Right atrium auricular region (tissue), 2 donors: ENCODE measurements at regions not wholly inside any gene's neighbourhood (a gene's known extent, or its start where the extent isn't known, plus 50 kb on each side); places are given as distances from the start of the nearest gene placed in this dataset.
"Not testable (repeated sequence)": the region's sequence is repeated elsewhere in the genome, so short reads cannot be mapped to it uniquely, and the experiment has no call there.

Experiments used
- DNase-seq: peaks from one replicate; pipeline ENCODE4 v3.0.0-alpha.2; 2019; ENCODE audit warnings: low spot score
- H3K27ac ChIP-seq, 2 donors: fragments of 200-600 bp; sonication (generic); 1 replicate in 1 of 2; 2 replicates in 1 of 2; pipeline ENCODE4 v1.5.1; 2016 to 2019
- H3K27me3 ChIP-seq, 2 donors: fragments of 200-600 bp; sonication (generic); one replicate each; pipeline versions ENCODE4 v1.5.1 to v1.6.0; 2017 to 2019
- H3K36me3 ChIP-seq: fragments of 200-600 bp; sonication (generic); one replicate; pipeline ENCODE4 v1.5.1; 2016
- H3K4me1 ChIP-seq, 2 donors: fragments of 200-600 bp; sonication (generic); one replicate each; pipeline versions ENCODE4 v1.5.1 to v1.6.0; 2017 to 2019
- H3K4me3 ChIP-seq, 2 donors: fragments of 200-600 bp; sonication (generic); 1 replicate in 1 of 2; 2 replicates in 1 of 2; pipeline ENCODE4 v1.5.1; 2017 to 2019; ENCODE audit warnings: mild to moderate bottlenecking in 1 of 2, moderate library complexity in 1 of 2
- H3K9me3 ChIP-seq, 2 donors: fragments of 200-600 bp; sonication (generic); one replicate each; pipeline ENCODE4 v1.5.1; 2019
- CTCF ChIP-seq, 2 donors: fragments of 200-600 bp; sonication (generic); IDR thresholded peaks; one replicate each; pipeline ENCODE4 v1.5.1; 2019; ENCODE audit warnings: antibody characterized with exemption in 2 of 2

GRCh38 chr4:124450851-124451250 lies 261.7 kb downstream of the ANKRD50 start:
- Histone ChIP-seq H3K4me3 (no peak overlapping the region), H3K27ac (no peak overlapping the region), H3K27me3 (no peaks in the 10 kb centered on the region), H3K36me3 (no peaks in the 10 kb centered on the region), H3K9me3 (no peaks in the 10 kb centered on the region), H3K4me1 (no peaks in the 10 kb centered on the region)
- no peak for TF ChIP-seq CTCF (IDR thresholded peaks at IDR 0.05)
- DNase-seq, result no peak

- DNase-seq, result no peak
- Histone ChIP-seq H3K4me3 (no peak overlapping the region), H3K36me3 (no peaks in the 10 kb centered on the region), H3K27me3 (no peaks in the 10 kb centered on the region), H3K9me3 (no peaks in the 10 kb centered on the region), H3K4me1 (no peaks in the 10 kb centered on the region), H3K27ac (no peak overlapping the region)
- no peak for TF ChIP-seq CTCF (IDR thresholded peaks at IDR 0.05)
These were observed 257.7 kb downstream of the ANKRD50 start for GRCh38 chr4:124454772-124455270.

GRCh38 chr4:124455671-124456070 lies 256.9 kb downstream of the ANKRD50 start:
- TF ChIP-seq CTCF (IDR thresholded peaks at IDR 0.05), result no peak
- DNase-seq, result no peak
- no peaks in the 10 kb centered on the region for H3K4me1 ChIP-seq
- no peaks in the 10 kb centered on the region for H3K27me3 ChIP-seq
- H3K27ac ChIP-seq, result no peak overlapping the region
- H3K36me3 ChIP-seq, result no peaks in the 10 kb centered on the region
- no peak overlapping the region for H3K4me3 ChIP-seq
- H3K9me3 ChIP-seq, result peaks cover 0 to 3% of the 10 kb centered on the region in 2 donors

GRCh38 chr4:124459196-124459940 lies 253.2 kb downstream of the ANKRD50 start:
- no peak overlapping the region for H3K27ac ChIP-seq
- TF ChIP-seq CTCF (IDR thresholded peaks at IDR 0.05), result no peak
- H3K4me3 ChIP-seq, result no peak overlapping the region

GRCh38 chr4:124459941-124460310 lies 252.6 kb downstream of the ANKRD50 start:
- H3K27ac ChIP-seq, result no peak overlapping the region
- H3K27me3 ChIP-seq, result no peaks in the 10 kb centered on the region
- H3K4me1 ChIP-seq, result no peaks in the 10 kb centered on the region
- H3K9me3 ChIP-seq, result peaks cover 0 to 28% of the 10 kb centered on the region in 2 donors
- TF ChIP-seq CTCF (IDR thresholded peaks at IDR 0.05), result no peak
- H3K4me3 ChIP-seq, result no peak overlapping the region
- no peak for DNase-seq
- H3K36me3 ChIP-seq, result no peaks in the 10 kb centered on the region

More at GRCh38 chr4:124459196-124459940, 253.2 kb downstream of the ANKRD50 start:
- H3K27me3 ChIP-seq, result no peaks in the 10 kb centered on the region
- peaks cover 0 to 28% of the 10 kb centered on the region in 2 donors for H3K9me3 ChIP-seq
- no peaks in the 10 kb centered on the region for H3K4me1 ChIP-seq
- no peaks in the 10 kb centered on the region for H3K36me3 ChIP-seq
- no peak for DNase-seq

- H3K4me3 ChIP-seq, DNase-seq: not testable (repeated sequence)
- peaks cover 0 to 28% of the 10 kb centered on the region in 2 donors for H3K9me3 ChIP-seq
These were observed 250.9 kb downstream of the ANKRD50 start for GRCh38 chr4:124461592-124461991.

More at GRCh38 chr4:124461592-124461991, 250.9 kb downstream of the ANKRD50 start:
- not testable (repeated sequence) for H3K4me1 ChIP-seq, H3K27ac ChIP-seq, H3K36me3 ChIP-seq, H3K27me3 ChIP-seq
